ENCODE measurements at regions not wholly inside any gene's neighbourhood (a gene's known extent, or its start where the extent isn't known, plus 50 kb on each side); places are given as distances from the start of the nearest gene placed in this dataset.

DNA sequence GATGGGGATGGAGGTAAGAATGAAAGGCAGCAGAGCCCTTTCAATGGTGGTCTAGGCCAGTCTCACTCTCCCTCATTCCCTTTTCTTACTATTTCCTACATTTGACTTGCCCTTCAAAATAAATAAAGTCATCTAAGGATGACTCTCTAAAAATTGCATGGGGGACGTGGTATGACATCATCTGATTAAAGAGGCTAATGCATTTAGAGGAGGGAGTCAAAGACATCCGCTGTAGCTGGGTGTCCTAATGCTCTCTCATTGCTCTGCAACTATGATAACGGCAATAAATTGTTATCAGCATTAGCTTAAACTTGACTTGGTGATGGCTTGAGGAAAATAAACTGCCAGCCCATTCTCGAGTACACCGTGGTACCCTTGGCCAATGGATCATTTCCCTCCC lies 225.6 kb upstream of the PBX1 start:
- Mint-ChIP-seq H3K4me1 (no peaks in the 10 kb centered on the region), H3K4me3 (no peak overlapping the region), H3K27ac (no peak overlapping the region), H3K27me3 (no peaks in the 10 kb centered on the region), H3K36me3 (no peaks in the 10 kb centered on the region), H3K9me3 (peaks cover 0 to 9% (median 3%) of the 10 kb centered on the region in 5 donors)
- H3K4me3 ChIP-seq (ENCODE audit: low read length) = no peak overlapping the region
- H3K9me3 ChIP-seq (ENCODE audit: low read length) = no peaks in the 10 kb centered on the region
- no peak overlapping the region for H3K27ac ChIP-seq (ENCODE audit: low read depth, low read length)
- H3K4me1 ChIP-seq (ENCODE audit: insufficient read depth, low read length) = no peaks in the 10 kb centered on the region
- CTCF ChIA-PET = no interaction called here
- no peak for DNase-seq
- POLR2A ChIA-PET = no interaction called here
- H3K27me3 ChIP-seq (ENCODE audit: insufficient read depth, low read length, poor library complexity, severe bottlenecking) = no peaks in the 10 kb centered on the region
- H3K36me3 ChIP-seq (ENCODE audit: insufficient read depth, low read length) = no peaks in the 10 kb centered on the region

DNA sequence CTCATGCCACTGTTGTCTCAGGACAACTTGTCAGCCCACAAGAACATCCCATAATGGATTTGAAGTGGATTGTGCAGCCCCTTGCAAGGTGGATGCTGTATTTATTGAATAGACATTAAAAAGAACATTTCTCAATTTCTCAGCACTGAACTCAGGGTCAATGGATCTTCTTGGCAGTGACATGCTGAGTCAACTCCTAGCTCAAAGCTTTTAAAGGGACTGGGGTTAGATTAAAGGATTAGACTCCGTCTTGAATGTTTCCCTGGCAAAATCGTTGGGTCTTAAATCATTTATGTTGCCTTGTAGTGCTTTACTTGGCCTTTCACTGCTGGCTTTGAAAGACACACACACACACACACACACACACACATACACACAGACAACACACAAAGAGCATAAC lies 221.6 kb upstream of the PBX1 start:
- Mint-ChIP-seq H3K27me3 (no peaks in the 10 kb centered on the region), H3K9me3 (peaks cover 5 to 11% (median 6%) of the 10 kb centered on the region in 5 donors), H3K4me3 (no peak overlapping the region), H3K36me3 (no peaks in the 10 kb centered on the region), H3K4me1 (no peaks in the 10 kb centered on the region), H3K27ac (no peak overlapping the region)
- no peak for DNase-seq
- ChIA-PET POLR2A (no interaction called here), CTCF (no interaction called here)
- no peak overlapping the region for H3K27ac ChIP-seq (ENCODE audit: low read depth, low read length)
- H3K4me1 ChIP-seq (ENCODE audit: insufficient read depth, low read length) = no peaks in the 10 kb centered on the region
- H3K36me3 ChIP-seq (ENCODE audit: insufficient read depth, low read length) = no peaks in the 10 kb centered on the region
- no peaks in the 10 kb centered on the region for H3K27me3 ChIP-seq (ENCODE audit: insufficient read depth, low read length, poor library complexity, severe bottlenecking)
- H3K9me3 ChIP-seq (ENCODE audit: low read length) = no peaks in the 10 kb centered on the region
- no peak overlapping the region for H3K4me3 ChIP-seq (ENCODE audit: low read length)

DNA sequence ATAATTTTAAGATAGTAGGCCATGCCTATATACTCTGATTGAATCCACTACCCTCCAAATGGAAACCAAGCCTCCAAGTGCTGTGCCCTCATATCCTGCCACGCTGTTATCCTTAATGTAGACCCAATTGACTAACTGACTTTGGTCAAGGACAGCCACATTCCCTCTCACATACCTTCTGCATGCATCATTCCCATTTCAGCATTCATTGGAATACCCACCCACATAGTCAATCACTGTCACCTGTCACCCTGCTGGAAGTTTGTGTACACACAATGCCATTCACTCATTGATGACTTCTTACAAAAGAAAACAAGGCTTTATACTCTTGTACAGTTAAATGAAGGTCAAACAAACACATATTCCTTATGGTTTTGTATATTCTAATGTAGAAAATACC lies 221.1 kb upstream of the PBX1 start:
- ChIA-PET POLR2A (no interaction called here), CTCF (no interaction called here)
- H3K27me3 ChIP-seq (ENCODE audit: insufficient read depth, low read length, poor library complexity, severe bottlenecking) = no peaks in the 10 kb centered on the region
- H3K27ac ChIP-seq (ENCODE audit: low read depth, low read length) = no peak overlapping the region
- Mint-ChIP-seq H3K4me1 (no peaks in the 10 kb centered on the region), H3K27me3 (no peaks in the 10 kb centered on the region), H3K36me3 (no peaks in the 10 kb centered on the region), H3K4me3 (no peak overlapping the region), H3K27ac (no peak overlapping the region), H3K9me3 (peaks cover 5 to 11% (median 6%) of the 10 kb centered on the region in 5 donors)
- no peaks in the 10 kb centered on the region for H3K4me1 ChIP-seq (ENCODE audit: insufficient read depth, low read length)
- DNase-seq = no peak
- no peaks in the 10 kb centered on the region for H3K36me3 ChIP-seq (ENCODE audit: insufficient read depth, low read length)
- no peaks in the 10 kb centered on the region for H3K9me3 ChIP-seq (ENCODE audit: low read length)
- no peak overlapping the region for H3K4me3 ChIP-seq (ENCODE audit: low read length)

DNA sequence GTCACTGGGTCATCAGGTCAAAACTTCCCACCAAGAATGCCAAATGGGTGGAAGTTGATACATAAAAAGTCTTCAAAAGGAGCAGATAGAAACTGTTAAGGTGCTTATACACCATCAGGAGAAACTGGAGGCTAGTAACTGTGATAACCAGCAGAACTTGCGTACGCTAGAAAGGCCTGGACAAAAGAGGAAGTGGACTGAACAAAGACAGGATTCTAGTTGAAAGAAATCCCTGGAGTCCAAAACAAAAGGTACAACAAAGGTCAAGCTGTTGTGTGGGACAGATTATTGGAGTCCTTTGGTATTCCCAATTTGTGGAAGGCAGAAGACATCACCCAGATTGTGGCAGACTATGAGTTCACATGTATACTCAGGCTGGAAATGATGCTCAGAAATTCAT lies 215.8 kb upstream of the PBX1 start:
- H3K36me3 Mint-ChIP-seq = no peaks in the 10 kb centered on the region

DNA sequence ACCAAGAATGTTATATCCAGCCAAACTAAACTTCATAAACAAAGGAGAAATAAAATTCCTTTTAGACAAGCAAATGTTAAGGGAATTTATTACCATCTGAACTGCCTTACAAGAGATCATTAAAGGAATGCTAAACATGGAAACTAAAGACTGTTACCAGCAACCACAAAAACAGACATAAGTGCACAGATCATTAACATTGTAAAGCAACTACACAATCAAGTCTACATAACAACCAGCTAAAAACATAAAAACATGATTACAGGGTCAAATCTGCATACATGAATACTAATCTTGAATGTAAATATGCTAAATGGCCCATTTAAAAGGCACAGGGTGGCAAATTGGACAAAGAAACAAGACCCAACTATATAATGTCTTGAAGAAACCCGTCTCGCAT lies 211.0 kb upstream of the PBX1 start:
- CTCF ChIA-PET = no interaction called here

More for the DNA sequence above, 215.8 kb upstream of the PBX1 start:
- no peaks in the 10 kb centered on the region for H3K27me3 Mint-ChIP-seq
- Histone ChIP-seq H3K4me1 (ENCODE audit: insufficient read depth, low read length) (no peaks in the 10 kb centered on the region), H3K4me3 (ENCODE audit: low read length) (no peak overlapping the region), H3K36me3 (ENCODE audit: insufficient read depth, low read length) (no peaks in the 10 kb centered on the region), H3K27me3 (ENCODE audit: insufficient read depth, low read length, poor library complexity, severe bottlenecking) (no peaks in the 10 kb centered on the region), H3K9me3 (ENCODE audit: low read length) (no peaks in the 10 kb centered on the region), H3K27ac (ENCODE audit: low read depth, low read length) (no peak overlapping the region)
- DNase-seq = no peak
- no peak overlapping the region for H3K4me3 Mint-ChIP-seq
- H3K4me1 Mint-ChIP-seq = no peaks in the 10 kb centered on the region
- peaks cover 17 to 32% (median 19%) of the 10 kb centered on the region in 5 donors for H3K9me3 Mint-ChIP-seq
- CTCF ChIA-PET = no interaction called here
- H3K27ac Mint-ChIP-seq = no peak overlapping the region
- POLR2A ChIA-PET = no interaction called here

DNA sequence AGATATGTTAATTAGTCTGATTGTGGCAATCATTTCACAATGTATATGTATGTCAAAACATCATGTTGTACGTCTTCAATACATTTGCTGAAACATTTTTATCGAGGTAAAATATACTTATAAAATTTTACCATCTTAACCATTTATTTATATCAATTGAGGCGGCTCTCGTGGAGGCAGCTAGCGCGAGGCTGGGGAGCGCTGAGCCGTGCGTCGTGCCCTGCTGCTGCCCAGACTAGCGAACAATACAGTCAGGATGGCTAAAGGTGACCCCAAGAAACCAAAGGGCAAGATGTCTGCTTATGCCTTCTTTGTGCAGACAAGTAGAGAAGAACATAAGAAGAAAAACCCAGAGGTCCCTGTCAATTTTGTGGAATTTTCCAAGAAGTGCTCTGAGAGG lies 202.5 kb upstream of the PBX1 start:
- POLR2A ChIA-PET = no interaction called here
- Histone ChIP-seq H3K4me1 (ENCODE audit: insufficient read depth, low read length) (no peaks in the 10 kb centered on the region), H3K27ac (ENCODE audit: low read depth, low read length) (no peak overlapping the region), H3K27me3 (ENCODE audit: insufficient read depth, low read length, poor library complexity, severe bottlenecking) (no peaks in the 10 kb centered on the region), H3K9me3 (ENCODE audit: low read length) (no peaks in the 10 kb centered on the region), H3K4me3 (ENCODE audit: low read length) (no peak overlapping the region), H3K36me3 (ENCODE audit: insufficient read depth, low read length) (no peaks in the 10 kb centered on the region)
- H3K27me3 Mint-ChIP-seq = no peaks in the 10 kb centered on the region
- no peak for DNase-seq
- no peaks in the 10 kb centered on the region for H3K4me1 Mint-ChIP-seq
- H3K36me3 Mint-ChIP-seq = peaks cover 0 to 2% (median 0%) of the 10 kb centered on the region in 3 donors
- CTCF ChIA-PET = no interaction called here
- H3K27ac Mint-ChIP-seq = peak overlapping the region in 1 of 8 donors; percentile 18
- no peak overlapping the region for H3K4me3 Mint-ChIP-seq
- peaks cover 3 to 33% (median 8%) of the 10 kb centered on the region in 5 donors for H3K9me3 Mint-ChIP-seq

More for the DNA sequence above, 211.0 kb upstream of the PBX1 start:
- Mint-ChIP-seq H3K4me3 (no peak overlapping the region), H3K27me3 (no peaks in the 10 kb centered on the region), H3K36me3 (no peaks in the 10 kb centered on the region), H3K9me3 (peaks cover 22 to 63% (median 30%) of the 10 kb centered on the region in 5 donors), H3K4me1 (no peaks in the 10 kb centered on the region), H3K27ac (no peak overlapping the region)
- H3K27ac ChIP-seq (ENCODE audit: low read depth, low read length) = no peak overlapping the region
- H3K4me3 ChIP-seq (ENCODE audit: low read length) = no peak overlapping the region
- H3K36me3 ChIP-seq (ENCODE audit: insufficient read depth, low read length) = no peaks in the 10 kb centered on the region
- H3K4me1 ChIP-seq (ENCODE audit: insufficient read depth, low read length) = no peaks in the 10 kb centered on the region
- no peaks in the 10 kb centered on the region for H3K27me3 ChIP-seq (ENCODE audit: insufficient read depth, low read length, poor library complexity, severe bottlenecking)
- POLR2A ChIA-PET = no interaction called here
- H3K9me3 ChIP-seq (ENCODE audit: low read length) = no peaks in the 10 kb centered on the region
- no peak for DNase-seq

DNA sequence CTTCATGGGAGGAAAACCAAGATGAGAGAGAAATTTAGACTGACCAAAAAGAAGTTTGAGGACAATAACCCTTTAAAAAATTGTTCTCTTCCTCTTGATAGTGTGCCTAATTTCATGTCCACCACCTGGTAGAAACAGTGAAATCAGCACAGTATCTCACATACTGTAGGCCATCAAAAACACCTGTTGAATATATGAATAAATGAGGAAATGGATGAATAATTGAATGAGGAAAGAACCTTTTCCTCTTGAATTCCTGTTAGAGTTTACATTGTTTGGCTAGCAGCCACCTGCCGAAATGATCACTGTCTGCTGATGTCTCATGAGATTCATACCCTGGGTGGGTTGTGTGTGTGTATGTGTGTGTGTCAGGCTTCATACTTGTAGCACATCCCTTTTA lies 198.7 kb upstream of the PBX1 start:
- H3K36me3 ChIP-seq (ENCODE audit: insufficient read depth, low read length) = no peaks in the 10 kb centered on the region
- Mint-ChIP-seq H3K36me3 (peaks cover 0 to 2% (median 0%) of the 10 kb centered on the region in 3 donors), H3K9me3 (peaks cover 7 to 19% (median 14%) of the 10 kb centered on the region in 5 donors), H3K27ac (no peak overlapping the region), H3K4me1 (no peaks in the 10 kb centered on the region), H3K4me3 (no peak overlapping the region), H3K27me3 (no peaks in the 10 kb centered on the region)
- ChIA-PET CTCF (no interaction called here), POLR2A (no interaction called here)
- H3K4me1 ChIP-seq (ENCODE audit: insufficient read depth, low read length) = no peaks in the 10 kb centered on the region
- no peaks in the 10 kb centered on the region for H3K27me3 ChIP-seq (ENCODE audit: insufficient read depth, low read length, poor library complexity, severe bottlenecking)
- no peak for DNase-seq
- no peak overlapping the region for H3K27ac ChIP-seq (ENCODE audit: low read depth, low read length)
- no peak overlapping the region for H3K4me3 ChIP-seq (ENCODE audit: low read length)
- H3K9me3 ChIP-seq (ENCODE audit: low read length) = no peaks in the 10 kb centered on the region

DNA sequence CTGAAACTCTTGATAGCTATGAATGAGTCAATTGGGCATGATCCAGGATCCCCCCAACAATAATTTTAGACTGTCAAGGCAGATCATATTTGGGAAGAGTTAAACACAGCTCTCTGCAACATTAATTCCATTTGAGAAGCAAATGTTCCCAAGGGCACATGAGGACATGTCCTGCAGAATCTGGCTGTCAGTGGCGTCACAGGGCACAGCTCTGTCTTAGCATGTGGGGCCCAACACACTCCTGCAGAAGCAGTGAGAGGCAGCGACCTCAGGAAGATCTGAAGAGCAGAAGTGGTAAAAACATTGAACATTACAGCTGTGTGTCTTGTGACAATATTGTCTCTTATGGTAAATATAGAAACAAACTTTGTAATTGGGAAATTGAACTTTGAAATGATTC lies 197.1 kb upstream of the PBX1 start:
- Mint-ChIP-seq H3K36me3 (peaks cover 0 to 2% (median 0%) of the 10 kb centered on the region in 3 donors), H3K4me1 (no peaks in the 10 kb centered on the region), H3K27me3 (no peaks in the 10 kb centered on the region), H3K9me3 (peaks cover 12 to 30% (median 22%) of the 10 kb centered on the region in 5 donors), H3K27ac (no peak overlapping the region), H3K4me3 (no peak overlapping the region)
- ChIA-PET POLR2A (no interaction called here), CTCF (no interaction called here)
- H3K4me1 ChIP-seq (ENCODE audit: insufficient read depth, low read length) = no peaks in the 10 kb centered on the region
- no peak for DNase-seq
- peaks cover 6% of the 10 kb centered on the region for H3K9me3 ChIP-seq (ENCODE audit: low read length)
- no peak overlapping the region for H3K27ac ChIP-seq (ENCODE audit: low read depth, low read length)
- H3K36me3 ChIP-seq (ENCODE audit: insufficient read depth, low read length) = no peaks in the 10 kb centered on the region
- H3K27me3 ChIP-seq (ENCODE audit: insufficient read depth, low read length, poor library complexity, severe bottlenecking) = no peaks in the 10 kb centered on the region
- H3K4me3 ChIP-seq (ENCODE audit: low read length) = no peak overlapping the region

DNA sequence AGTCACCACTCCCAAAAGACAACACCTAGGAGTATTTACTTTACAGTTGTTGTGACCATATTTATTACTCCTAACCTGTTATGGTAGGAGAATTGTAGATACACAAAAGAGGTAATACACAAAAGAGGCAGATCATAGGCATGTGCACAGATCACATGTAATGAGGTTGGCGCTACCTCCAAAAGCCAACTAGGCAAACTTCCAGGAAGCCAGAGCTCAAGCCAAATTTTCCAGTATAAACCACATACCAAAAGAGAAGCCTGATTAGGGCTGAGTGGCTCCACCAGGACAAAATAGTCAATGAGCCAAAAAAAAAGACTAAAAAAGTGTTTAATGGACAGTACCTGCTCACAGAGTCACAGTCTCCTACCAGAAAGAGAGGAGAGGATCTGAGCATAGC lies 195.0 kb upstream of the PBX1 start:
- ChIA-PET POLR2A (no interaction called here), CTCF (no interaction called here)
- Histone ChIP-seq H3K4me3 (ENCODE audit: low read length) (no peak overlapping the region), H3K36me3 (ENCODE audit: insufficient read depth, low read length) (no peaks in the 10 kb centered on the region), H3K27me3 (ENCODE audit: insufficient read depth, low read length, poor library complexity, severe bottlenecking) (no peaks in the 10 kb centered on the region), H3K4me1 (ENCODE audit: insufficient read depth, low read length) (no peaks in the 10 kb centered on the region), H3K27ac (ENCODE audit: low read depth, low read length) (no peak overlapping the region), H3K9me3 (ENCODE audit: low read length) (peaks cover 6% of the 10 kb centered on the region)
- no peak overlapping the region for H3K27ac Mint-ChIP-seq
- H3K36me3 Mint-ChIP-seq = no peaks in the 10 kb centered on the region
- H3K4me3 Mint-ChIP-seq = no peak overlapping the region
- no peak for DNase-seq
- peaks cover 9 to 37% (median 32%) of the 10 kb centered on the region in 5 donors for H3K9me3 Mint-ChIP-seq
- no peaks in the 10 kb centered on the region for H3K4me1 Mint-ChIP-seq
- H3K27me3 Mint-ChIP-seq = no peaks in the 10 kb centered on the region

Measured in CD8-positive, alpha-beta memory T cell (primary cell).